ENCODE measurements at regions not wholly inside any gene's neighbourhood (a gene's known extent, or its start where the extent isn't known, plus 50 kb on each side); places are given as distances from the start of the nearest gene placed in this dataset.
A peak's percentile ranks its signal among the peaks of the same experiment; 100 is the strongest.

- no peak for DNase-seq
Observed at GRCh38 chr13:77838271-77838670, 80.4 kb downstream of the EDNRB start.

GRCh38 chr13:77836423-77836822, 82.2 kb downstream of the EDNRB start:
- no peak for DNase-seq

- DNase-seq: peak; percentile 60
Observed at GRCh38 chr13:77833331-77833863, 85.2 kb downstream of the EDNRB start.

GRCh38 chr13:77832339-77833100, 86.1 kb downstream of the EDNRB start:
- DNase-seq: peak; percentile 42

DNA sequence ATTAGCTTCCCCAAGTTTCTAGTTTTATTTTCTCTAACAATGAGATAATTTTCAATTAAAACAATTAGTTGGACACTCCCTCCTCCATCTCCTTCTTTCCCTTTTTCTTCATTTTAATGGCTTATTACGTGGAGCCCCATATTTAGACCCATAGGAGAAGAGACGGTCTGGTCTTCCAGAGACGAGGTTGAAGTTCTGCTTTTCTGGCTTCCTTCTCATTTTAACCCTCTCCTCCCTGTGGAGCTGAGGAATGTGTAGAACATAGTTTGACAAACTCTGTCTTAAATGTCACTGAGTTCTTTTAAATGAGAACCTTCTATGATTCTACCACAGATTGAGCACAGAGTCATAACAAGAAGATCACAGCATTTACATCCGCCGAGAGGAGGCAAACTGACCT, 86.8 kb downstream of the EDNRB start:
- no peak for DNase-seq

DNA sequence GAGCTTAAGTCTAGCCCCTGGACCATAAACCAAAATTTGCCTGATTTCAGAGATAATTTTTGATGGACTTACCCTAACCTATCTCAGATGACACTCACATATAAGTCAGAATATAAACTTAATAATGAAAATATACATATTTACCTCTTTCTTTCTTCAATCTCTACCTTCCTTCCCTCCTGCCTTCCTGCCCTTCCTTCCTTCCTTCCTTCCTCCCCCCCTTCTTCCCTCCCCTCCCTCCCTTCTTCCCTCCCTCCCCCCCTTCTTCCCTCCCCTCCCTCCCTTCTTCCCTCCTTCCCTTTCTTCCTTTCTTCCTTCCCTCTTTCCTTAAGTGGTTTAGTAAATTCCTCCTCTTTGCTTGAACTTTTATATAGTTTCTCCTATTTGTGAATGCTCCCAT, 88.7 kb downstream of the EDNRB start:
- DNase-seq: no peak

DNA sequence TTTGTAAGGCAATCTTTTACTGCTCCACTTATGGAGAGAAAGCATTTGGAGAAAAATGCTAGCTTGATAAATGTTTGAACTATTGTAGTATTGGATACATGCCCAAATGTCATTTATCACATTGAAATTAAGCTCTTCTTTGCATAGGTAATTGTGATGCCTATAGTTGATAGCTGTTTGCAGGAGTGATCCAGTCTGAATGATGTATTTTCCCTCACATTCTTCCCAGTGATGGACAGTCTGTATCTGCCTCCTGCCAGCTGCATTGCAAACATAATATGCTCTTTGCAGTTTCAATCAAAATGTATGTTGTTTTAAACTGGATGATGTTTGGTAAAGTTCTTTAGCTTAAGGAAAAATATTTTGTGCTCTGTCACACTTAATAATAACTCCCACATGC, 89.8 kb downstream of the EDNRB start:
- DNase-seq: no peak

GRCh38 chr13:77827332-77827731, 91.3 kb downstream of the EDNRB start:
- DNase-seq: peak; percentile 37

GRCh38 chr13:77820431-77821149, 98.0 kb downstream of the EDNRB start:
- no peak for DNase-seq

DNA sequence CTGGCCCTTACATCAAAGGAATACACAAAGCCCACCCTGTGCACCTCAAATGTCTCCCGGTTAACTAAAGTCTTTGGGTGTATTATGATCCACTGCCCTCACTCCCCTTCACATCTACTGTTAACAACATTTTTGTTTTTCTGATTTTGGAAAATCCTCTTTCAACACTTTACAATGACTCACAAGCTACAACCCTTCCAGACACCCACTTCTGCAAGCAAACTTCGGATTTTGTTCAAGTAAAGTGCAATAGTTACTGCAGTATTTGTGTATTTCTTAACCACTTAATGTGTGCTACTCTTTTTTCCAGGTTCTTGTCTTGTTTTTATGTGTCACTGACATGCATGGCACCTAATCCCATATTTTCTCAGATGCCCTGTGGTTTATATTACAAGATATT, 101.1 kb downstream of the EDNRB start:
- DNase-seq: no peak

GRCh38 chr13:77815330-77815729, 103.3 kb downstream of the EDNRB start:
- DNase-seq: no peak

All from eye (tissue), 1 donor.